HTR-8/SVneo (cell line): ENCODE measurements at regions not wholly inside any gene's neighbourhood (a gene's known extent, or its start where the extent isn't known, plus 50 kb on each side); places are given as distances from the start of the nearest gene placed in this dataset.

Experiments
- DNase-seq: peaks from one replicate; pipeline ENCODE4 v3.0.0; 2011; ENCODE audit warnings: low spot score, mixed read lengths; ENCODE audit not compliant: insufficient read length
- FAIRE-seq: peaks from 2 replicates; lab custom pipeline; 2011; peaks lifted over from hg19 to GRCh38; lab: Jason Lieb, UNC

GRCh38 chr10:36171556-36171952, 529.5 kb upstream of the FZD8 start:
- DNase-seq (no peak), FAIRE-seq (no peak)

GRCh38 chr10:36170943-36171501, 528.9 kb upstream of the FZD8 start:
- FAIRE-seq (no peak), DNase-seq (no peak)

- FAIRE-seq (no peak), DNase-seq (no peak)
Observed at GRCh38 chr10:36170142-36170719, 528.1 kb upstream of the FZD8 start.

- no peak for DNase-seq
- FAIRE-seq, result no peak
Observed at GRCh38 chr10:36168777-36169176, 526.7 kb upstream of the FZD8 start.

- no peak for FAIRE-seq
- no peak for DNase-seq
Observed at GRCh38 chr10:36164556-36165504, 522.7 kb upstream of the FZD8 start.

- FAIRE-seq, result no peak
Observed at GRCh38 chr10:36163827-36164226, 521.7 kb upstream of the FZD8 start.

GRCh38 chr10:36157486-36157885, 515.4 kb upstream of the FZD8 start:
- FAIRE-seq (no peak), DNase-seq (no peak)

More at GRCh38 chr10:36163827-36164226, 521.7 kb upstream of the FZD8 start:
- DNase-seq, result no peak

DNA sequence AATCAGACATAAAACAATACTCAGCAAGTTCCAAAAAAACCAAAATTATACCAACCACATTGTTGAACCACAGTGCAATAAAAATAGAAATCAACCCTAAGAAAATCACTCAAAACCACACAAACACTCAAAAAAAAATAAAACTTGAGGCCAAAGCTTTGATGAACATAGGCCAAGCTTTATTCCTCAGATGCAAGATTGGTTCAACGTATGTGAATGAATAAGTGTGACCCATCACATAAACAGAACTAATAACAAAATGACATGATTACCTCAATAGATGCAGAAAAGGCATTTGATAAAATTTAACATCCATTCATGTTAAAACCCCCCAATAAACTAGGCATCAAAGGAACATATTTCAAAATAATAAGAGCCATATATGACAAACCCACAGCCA, 506.1 kb upstream of the FZD8 start:
- FAIRE-seq (no peak), DNase-seq (no peak)

GRCh38 chr10:36147529-36147928, 505.4 kb upstream of the FZD8 start:
- no peak for DNase-seq
- FAIRE-seq, result no peak

- no peak for FAIRE-seq
- no peak for DNase-seq
Observed at GRCh38 chr10:36141856-36142560, 499.9 kb upstream of the FZD8 start.

DNA sequence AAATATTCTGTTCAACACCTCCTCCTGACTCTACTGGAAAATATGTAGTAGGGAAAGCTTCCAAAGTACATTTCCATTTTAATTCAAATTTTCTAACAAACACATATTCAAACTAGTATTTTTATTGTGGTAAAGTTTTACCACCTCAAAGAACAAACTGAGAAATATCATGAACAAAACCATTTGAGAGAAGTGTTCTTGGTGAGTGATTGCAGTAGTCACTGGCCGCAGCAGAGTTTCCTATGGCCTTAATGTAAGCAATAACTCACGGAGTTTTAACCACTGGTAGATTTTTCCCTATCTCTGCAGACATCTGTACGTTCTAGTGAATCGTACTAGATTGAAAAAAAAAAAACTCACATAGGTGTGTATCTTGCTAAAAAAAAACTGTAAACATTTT, 487.0 kb upstream of the FZD8 start:
- FAIRE-seq (no peak), DNase-seq (no peak)

GRCh38 chr10:36126076-36126475, 484.0 kb upstream of the FZD8 start:
- FAIRE-seq (no peak), DNase-seq (no peak)

DNA sequence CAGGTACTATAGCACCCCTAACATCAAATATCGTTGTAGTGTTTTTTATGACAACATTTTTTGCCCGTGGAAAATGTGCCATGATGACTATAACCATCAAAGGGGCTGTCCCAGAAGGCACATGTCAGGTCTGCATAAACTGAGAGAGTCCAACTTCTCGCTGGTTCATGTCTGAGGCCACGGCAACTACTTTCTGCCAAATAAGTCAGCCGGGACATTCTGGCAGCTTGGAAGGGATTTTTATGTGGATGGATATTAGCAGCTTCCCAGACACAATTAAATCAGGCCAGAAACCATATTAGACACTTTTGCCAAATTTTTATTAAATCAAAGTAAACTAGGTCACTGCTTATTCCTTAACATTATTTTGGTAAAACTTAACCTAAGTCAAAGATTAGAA, 477.4 kb upstream of the FZD8 start:
- no peak for DNase-seq
- FAIRE-seq, result no peak

DNA sequence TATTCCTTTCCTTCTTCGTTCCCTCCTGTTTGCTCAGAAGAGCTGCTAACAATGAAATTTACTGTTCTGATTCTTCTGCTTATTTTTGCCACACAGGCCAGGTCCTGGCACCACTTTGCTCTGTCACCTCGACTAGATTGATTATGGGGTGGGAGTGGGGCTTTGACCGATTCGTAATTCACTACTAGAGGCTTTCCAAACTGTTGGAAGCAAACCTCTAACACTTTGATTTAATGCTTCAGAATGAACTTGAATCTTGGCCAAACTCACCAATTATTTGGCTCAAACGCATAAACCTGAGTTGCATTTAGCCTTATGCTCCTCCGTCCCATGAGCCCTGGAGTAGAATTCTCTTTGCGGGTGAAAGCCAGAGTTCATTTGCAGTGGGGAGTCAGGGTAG, 476.2 kb upstream of the FZD8 start:
- DNase-seq (no peak), FAIRE-seq (no peak)

DNA sequence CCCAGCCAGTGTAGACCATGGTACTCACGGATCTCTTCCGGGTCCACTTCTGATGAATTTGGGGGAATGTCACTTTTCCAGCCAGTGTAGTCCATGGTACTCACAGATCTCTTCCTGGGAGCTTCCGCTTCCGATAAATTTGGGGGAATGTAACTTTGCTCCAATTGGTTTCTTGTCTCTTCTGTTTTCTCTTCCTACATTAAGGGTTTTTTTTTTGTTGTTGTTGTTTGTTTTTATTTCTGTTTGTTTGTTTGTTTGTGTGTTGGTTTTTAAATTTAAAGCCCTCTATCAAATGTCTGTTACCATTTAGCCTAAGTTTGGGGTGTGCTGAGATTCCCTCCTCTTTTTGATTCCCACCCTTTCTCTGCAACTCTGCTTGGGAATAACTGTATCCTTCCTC, 475.8 kb upstream of the FZD8 start:
- DNase-seq, result no peak
- FAIRE-seq, result no peak

- FAIRE-seq, result no peak
- DNase-seq, result no peak
Observed at GRCh38 chr10:36117231-36117630, 475.1 kb upstream of the FZD8 start.

GRCh38 chr10:36116731-36117130, 474.6 kb upstream of the FZD8 start:
- no peak for FAIRE-seq
- no peak for DNase-seq

DNA sequence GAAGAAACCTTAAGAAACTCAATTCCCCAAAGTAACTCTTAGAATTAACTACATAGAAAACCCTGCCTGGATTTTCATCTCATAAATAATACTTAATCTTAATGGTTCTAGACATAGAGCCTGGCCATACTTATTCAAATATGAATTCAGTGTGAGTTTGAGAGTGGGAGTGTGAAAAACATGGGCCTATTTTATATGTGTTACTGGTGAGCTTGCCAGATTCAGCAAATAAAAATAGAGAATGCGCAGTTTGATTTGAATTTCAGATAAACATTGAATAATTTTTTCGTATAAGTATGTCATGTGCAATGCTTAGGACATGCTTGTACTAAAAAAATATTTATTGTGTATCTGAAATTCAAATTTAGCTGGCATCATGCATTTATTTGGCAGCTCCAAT, 473.9 kb upstream of the FZD8 start:
- FAIRE-seq (no peak), DNase-seq (no peak)

DNA sequence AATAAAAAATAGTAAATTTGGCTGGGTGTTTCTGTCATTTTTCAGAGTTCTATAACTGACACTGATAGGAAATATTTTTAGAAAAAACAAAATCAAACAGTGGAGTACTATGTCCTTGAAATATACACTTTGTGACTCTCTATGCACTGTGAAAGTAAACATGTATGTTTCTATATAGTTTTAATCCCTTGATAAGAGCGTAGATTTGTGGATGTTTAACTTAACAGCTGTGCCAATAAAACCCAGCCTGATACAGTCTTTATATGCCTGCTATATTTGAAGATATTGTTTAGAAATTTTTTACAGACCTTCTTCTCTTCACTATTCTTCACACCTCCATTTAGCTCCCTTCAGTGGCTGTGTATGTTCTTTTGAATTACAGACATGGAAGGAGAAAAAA, 473.3 kb upstream of the FZD8 start:
- DNase-seq (no peak), FAIRE-seq (no peak)

- DNase-seq (no peak), FAIRE-seq (no peak)
Observed at GRCh38 chr10:36114913-36115312, 472.8 kb upstream of the FZD8 start.

DNA sequence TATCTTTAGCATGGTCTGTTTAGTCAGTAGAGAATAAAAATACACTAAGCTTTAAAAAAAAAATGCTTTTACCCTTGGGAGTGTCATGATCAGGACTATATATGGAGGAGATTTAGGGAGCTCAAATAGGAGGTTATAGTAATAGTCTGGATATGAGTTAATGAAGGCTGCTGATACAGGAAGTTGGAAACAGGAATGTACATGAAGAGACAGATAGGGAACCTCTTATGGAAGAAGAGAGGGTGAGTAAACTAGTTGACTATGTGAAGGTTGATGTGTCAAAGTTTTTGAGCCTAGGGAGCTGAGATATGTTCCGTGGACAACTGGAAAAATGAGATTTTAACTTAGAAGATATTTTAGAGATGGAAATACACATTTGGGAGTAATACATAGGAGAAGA, 472.0 kb upstream of the FZD8 start:
- DNase-seq (no peak), FAIRE-seq (no peak)
